22Rv1 (cell line): ENCODE measurements at regions not wholly inside any gene's neighbourhood (a gene's known extent, or its start where the extent isn't known, plus 50 kb on each side); places are given as distances from the start of the nearest gene placed in this dataset.

Source experiments
- H3K27ac ChIP-seq: fragments of 450-650 bp; 2 replicates; pipeline ENCODE4 v1.5.1; 2017
- ZFX ChIP-seq: fragments of 450-650 bp; IDR thresholded peaks from 2 replicates; pipeline ENCODE4 v1.6.1; 2017; ENCODE audit warnings: antibody characterized with exemption, borderline replicate concordance
- TF ChIP-seq, protein P1 (sequence below): fragments of 450-650 bp; IDR thresholded peaks from 2 replicates; pipeline ENCODE4 v1.5.1; 2017; ENCODE audit warnings: mild to moderate bottlenecking

DNA sequence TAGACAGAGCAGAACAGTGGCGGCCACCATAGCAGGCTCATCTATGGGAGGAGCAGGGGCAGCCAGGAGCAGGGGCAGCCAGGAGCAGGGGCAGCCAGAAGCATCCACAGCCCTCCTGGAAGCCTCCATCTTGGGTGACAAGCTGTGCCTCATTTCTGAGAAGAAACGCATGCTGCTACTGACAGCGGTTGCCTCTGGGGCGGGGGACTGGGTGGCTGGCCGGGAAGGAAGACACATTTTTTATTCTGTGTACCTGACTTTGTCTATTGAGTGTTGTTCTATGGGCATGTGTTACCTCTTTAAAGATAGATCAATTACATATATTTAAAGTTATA is 71.5 kb upstream of the KLF13 start:
- TF ChIP-seq, protein P1, sequence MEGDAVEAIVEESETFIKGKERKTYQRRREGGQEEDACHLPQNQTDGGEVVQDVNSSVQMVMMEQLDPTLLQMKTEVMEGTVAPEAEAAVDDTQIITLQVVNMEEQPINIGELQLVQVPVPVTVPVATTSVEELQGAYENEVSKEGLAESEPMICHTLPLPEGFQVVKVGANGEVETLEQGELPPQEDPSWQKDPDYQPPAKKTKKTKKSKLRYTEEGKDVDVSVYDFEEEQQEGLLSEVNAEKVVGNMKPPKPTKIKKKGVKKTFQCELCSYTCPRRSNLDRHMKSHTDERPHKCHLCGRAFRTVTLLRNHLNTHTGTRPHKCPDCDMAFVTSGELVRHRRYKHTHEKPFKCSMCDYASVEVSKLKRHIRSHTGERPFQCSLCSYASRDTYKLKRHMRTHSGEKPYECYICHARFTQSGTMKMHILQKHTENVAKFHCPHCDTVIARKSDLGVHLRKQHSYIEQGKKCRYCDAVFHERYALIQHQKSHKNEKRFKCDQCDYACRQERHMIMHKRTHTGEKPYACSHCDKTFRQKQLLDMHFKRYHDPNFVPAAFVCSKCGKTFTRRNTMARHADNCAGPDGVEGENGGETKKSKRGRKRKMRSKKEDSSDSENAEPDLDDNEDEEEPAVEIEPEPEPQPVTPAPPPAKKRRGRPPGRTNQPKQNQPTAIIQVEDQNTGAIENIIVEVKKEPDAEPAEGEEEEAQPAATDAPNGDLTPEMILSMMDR = no peak
- TF ChIP-seq ZFX = no peak
- no peak overlapping the region for H3K27ac ChIP-seq

DNA sequence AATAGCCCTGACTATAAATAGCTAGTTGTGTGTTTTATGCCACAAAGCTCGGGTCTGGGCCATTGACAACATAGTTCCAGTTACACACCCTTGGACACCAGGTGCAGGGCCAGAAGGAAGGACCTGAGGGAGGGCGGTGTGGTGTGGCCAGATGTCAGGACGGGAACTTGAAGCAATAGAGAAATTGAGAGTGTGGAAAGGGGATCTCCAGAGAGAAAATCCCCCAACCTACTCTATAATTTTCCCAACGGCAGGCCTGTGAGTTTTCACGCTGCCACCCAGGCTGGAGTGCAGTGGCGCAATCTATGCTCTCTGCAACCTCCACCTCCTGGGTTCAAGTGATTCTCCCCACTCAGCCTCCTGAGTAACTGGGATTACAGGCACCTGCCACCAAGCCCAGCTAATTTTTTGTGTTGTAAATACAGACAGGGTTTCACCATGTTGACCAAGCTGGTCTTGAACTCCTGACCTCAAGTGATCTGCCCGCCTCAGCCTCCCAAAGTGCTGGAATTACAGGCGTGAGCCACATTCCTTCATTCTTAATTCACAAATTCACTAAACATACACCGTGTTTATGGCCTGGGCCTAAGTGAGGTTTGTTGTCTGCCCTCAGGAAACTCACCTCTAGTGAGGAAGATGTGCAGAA is 70.8 kb upstream of the KLF13 start:
- no peak overlapping the region for H3K27ac ChIP-seq
- TF ChIP-seq, protein P1 = no peak
- no peak for TF ChIP-seq ZFX

DNA sequence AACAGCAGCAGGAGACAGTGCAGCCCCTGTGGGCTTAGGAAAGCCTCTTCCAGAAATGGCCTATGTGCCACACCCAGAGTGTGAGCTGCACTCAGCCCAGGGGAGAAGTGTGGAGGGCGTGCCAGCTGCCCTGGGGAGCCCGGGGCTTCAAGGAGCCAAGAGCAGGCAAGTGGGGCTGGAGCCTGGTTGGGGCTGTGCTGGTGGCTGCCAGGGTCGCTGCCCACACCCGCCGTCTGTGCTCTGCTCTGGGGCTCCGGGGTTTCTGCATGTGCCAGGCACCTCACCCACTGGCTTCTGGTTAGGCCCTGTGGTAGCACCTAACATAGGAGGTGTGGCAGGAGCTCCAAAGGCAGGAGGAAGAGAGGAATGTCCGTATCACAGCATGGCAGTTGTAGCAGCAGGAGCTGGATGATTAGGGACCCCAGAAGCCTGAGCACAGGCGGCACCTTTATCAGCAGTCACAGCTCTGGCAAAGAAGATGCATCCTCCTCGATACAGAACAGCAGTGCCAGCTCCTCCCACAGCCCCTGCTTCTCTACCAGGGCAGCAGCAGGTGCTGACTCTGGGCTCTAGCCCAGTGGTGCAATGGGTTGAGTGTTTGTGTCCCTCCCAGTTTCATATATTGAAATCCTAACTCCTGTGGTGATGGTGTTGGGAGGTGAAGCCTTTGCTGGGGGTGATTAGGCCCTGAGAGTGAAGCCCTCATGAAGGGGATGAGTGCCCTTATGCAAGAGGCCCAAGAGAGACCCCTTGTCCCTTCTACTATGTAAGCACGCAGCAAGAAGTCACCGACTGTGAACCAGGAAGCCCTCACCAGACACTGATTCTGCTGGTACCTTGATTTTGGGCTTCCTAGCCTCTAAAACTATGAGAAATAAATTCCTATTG is 70.0 kb upstream of the KLF13 start:
- TF ChIP-seq, protein P1 = no peak
- TF ChIP-seq ZFX = no peak
- no peak overlapping the region for H3K27ac ChIP-seq

DNA sequence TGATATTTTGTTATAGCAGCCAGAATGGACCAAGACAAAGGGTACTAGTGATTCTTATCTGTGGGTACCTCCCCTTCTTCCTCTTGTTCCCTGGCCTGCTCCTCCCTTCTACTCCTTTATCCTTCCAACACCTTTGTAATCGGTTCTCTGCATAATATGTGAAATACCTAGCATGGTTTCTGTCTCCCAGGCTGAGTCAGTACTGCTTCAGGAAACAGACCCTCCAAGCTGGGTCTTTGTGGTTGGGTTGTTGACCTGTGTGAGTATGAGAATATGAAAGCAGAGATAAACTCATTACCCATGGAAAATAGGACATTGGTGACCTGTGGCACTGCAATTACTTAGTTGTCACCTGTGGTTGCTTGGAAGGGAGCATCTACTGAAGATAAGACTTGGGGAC is 69.3 kb upstream of the KLF13 start:
- no peak for TF ChIP-seq ZFX
- TF ChIP-seq, protein P1 = no peak
- H3K27ac ChIP-seq = no peak overlapping the region

DNA sequence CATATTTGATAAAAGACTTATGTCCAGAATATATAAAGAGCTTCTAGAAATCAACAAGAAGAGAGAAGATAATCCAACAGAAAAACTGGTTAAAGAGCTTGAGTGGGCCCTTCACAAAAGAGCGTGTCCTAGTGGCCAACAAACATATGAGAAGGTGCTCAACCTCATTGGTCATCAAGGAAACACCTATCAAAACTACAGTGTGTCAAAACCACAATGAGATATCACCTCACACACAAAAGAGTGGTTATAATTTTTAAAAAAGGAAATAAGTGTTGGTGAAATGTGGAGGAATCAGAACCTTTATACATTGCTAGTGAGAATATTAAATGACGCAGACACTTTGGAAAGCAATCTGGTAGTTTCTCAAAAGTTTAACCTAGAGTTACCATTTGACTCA is 68.4 kb upstream of the KLF13 start:
- no peak for TF ChIP-seq ZFX
- TF ChIP-seq, protein P1 = no peak
- H3K27ac ChIP-seq = no peak overlapping the region

DNA sequence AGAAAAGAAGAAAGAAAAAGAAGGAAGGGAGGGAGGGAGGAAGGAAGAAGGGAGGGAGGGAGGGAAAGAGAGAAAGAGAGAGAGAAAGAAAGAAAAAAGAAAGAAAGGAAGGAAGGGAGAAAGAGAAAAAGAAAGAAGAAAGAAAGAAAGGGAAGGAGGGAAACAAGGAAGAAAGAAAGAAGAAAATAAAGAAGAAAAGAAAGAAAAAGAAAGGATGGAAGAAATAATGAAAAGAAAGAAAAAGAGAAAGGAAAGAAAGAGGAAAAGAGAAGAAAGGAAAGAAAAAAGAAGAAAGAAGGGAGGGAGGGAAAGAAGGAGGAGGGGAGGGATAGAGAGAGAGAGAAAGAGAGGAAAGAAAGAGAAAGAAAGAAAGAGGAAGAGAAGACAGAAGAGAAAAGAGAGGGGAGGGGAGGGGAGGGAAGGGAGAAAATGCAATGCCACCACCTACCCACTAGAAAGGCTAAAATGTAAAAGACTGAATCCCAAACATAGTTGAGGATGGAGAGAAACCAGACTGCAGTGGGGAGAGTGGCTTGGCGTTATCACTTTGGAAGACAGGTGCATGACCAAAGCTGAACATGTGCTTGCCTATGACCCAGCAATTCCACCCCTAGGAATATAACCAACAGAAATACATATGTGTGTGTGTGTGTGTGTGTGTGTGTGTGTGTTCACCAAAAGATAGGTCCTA is 66.9 kb upstream of the KLF13 start:
- no peak for TF ChIP-seq ZFX
- TF ChIP-seq, protein P1 = no peak
- H3K27ac ChIP-seq = no peak overlapping the region
